Keratinocyte (primary cell): ENCODE measurements at regions not wholly inside any gene's neighbourhood (a gene's known extent, or its start where the extent isn't known, plus 50 kb on each side); places are given as distances from the start of the nearest gene placed in this dataset.

Source experiments
- DNase-seq: peaks from one replicate; pipeline ENCODE4 v3.0.0-alpha.2; 2011; ENCODE audit warnings: low read depth, missing footprints, low spot score
- FAIRE-seq: peaks from 2 replicates; lab custom pipeline; 2011; peaks lifted over from hg19 to GRCh38; lab: Jason Lieb, UNC
- H2AFZ ChIP-seq: 2 replicates; pipeline ENCODE4 v1.6.0; 2012; ENCODE audit warnings: low read length, control low read depth, inconsistent platforms; ENCODE audit not compliant: control insufficient read depth
- H3K27ac ChIP-seq: 2 replicates; pipeline ENCODE4 v1.5.1; 2011; ENCODE audit warnings: low read length; ENCODE audit not compliant: control insufficient read depth, insufficient read depth
- H3K27me3 ChIP-seq: 3 replicates; pipeline ENCODE4 v1.6.0; 2011; ENCODE audit warnings: low read length; ENCODE audit not compliant: control insufficient read depth, insufficient read depth; ENCODE audit errors: extremely low read depth
- H3K36me3 ChIP-seq, 2 experiments: 2 replicates in 1 of 2; 3 replicates in 1 of 2; pipeline ENCODE4 v1.5.1; 2011; ENCODE audit warnings: low read length in 2 of 2, mild to moderate bottlenecking in 1 of 2; ENCODE audit not compliant: control insufficient read depth in 2 of 2, insufficient read depth in 2 of 2; ENCODE audit errors: extremely low read depth in 1 of 2
- H3K4me1 ChIP-seq: 3 replicates; pipeline ENCODE4 v1.5.1; 2011; ENCODE audit warnings: low read length; ENCODE audit not compliant: control insufficient read depth, insufficient read depth; ENCODE audit errors: extremely low read depth
- H3K4me2 ChIP-seq: 3 replicates; pipeline ENCODE4 v1.6.0; 2011; ENCODE audit warnings: low read depth, low read length; ENCODE audit not compliant: control insufficient read depth, insufficient read depth; ENCODE audit errors: extremely low read depth
- H3K4me3 ChIP-seq, 3 experiments: fragments of 200-600 bp in 1 of 3; sonication (generic) in 1 of 3; 2 replicates in 2 of 3; 3 replicates in 1 of 3; pipeline ENCODE4 v1.5.1; 2011 to 2016; ENCODE audit warnings: low read length in 3 of 3, mild to moderate bottlenecking in 3 of 3, control low read depth in 2 of 3, inconsistent platforms in 1 of 3, low read depth in 1 of 3, mixed read lengths in 1 of 3, mixed run types in 1 of 3, moderate library complexity in 1 of 3; ENCODE audit not compliant: control insufficient read depth in 2 of 3, insufficient read depth in 2 of 3; ENCODE audit errors: extremely low read depth in 1 of 3
- H3K79me2 ChIP-seq: 2 replicates; pipeline ENCODE4 v1.6.0; 2012; ENCODE audit warnings: low read length; ENCODE audit not compliant: control insufficient read depth, insufficient read depth
- H3K9ac ChIP-seq: 3 replicates; pipeline ENCODE4 v1.6.0; 2011; ENCODE audit warnings: low read length; ENCODE audit not compliant: control insufficient read depth, insufficient read depth; ENCODE audit errors: extremely low read depth
- H3K9me1 ChIP-seq: 3 replicates; pipeline ENCODE4 v1.6.0; 2011; ENCODE audit warnings: low read length; ENCODE audit not compliant: control insufficient read depth, insufficient read depth; ENCODE audit errors: extremely low read depth
- H3K9me3 ChIP-seq: 2 replicates; pipeline ENCODE4 v1.5.1; 2012; ENCODE audit warnings: low read depth, low read length; ENCODE audit not compliant: control insufficient read depth
- H4K20me1 ChIP-seq: 3 replicates; pipeline ENCODE4 v1.6.0; 2011; ENCODE audit warnings: low read length; ENCODE audit not compliant: control insufficient read depth, insufficient read depth; ENCODE audit errors: extremely low read depth
- CTCF ChIP-seq, 3 experiments: IDR thresholded peaks in 1 of 3; conservative IDR thresholded peaks in 1 of 3; optimal IDR thresholded peaks in 1 of 3; 2 replicates in 2 of 3; 3 replicates in 1 of 3; pipeline versions ENCODE3 to v1.5.1; 2011; ENCODE audit warnings: low read length in 3 of 3, mild to moderate bottlenecking in 3 of 3, moderate library complexity in 2 of 3, control low read depth in 1 of 3, inconsistent platforms in 1 of 3; ENCODE audit not compliant: insufficient read depth in 2 of 3; ENCODE audit errors: extremely low read depth in 1 of 3
- EZH2 ChIP-seq: IDR thresholded peaks from one replicate; pipeline ENCODE4 v1.6.1; 2012; ENCODE audit warnings: inconsistent platforms, mild to moderate bottlenecking, low read length, moderate library complexity
- dilution Hi-C: fragments of 300-500 bp; cut with MboI; formaldehyde crosslinking; loops from one replicate; pipeline ENCODE4 v1.7.0; 2020; ENCODE audit warnings: low sequenced_read_pairs; ENCODE audit not compliant: extremely low pct_ligation_motif_present

- Histone ChIP-seq H3K79me2 (no peaks in the 10 kb centered on the region), H3K9ac (no peak overlapping the region), H3K4me1 (no peaks in the 10 kb centered on the region), H3K9me3 (no peaks in the 10 kb centered on the region), H3K4me3 (no peak overlapping the region), H4K20me1 (no peaks in the 10 kb centered on the region), H3K27me3 (peaks cover 4% of the 10 kb centered on the region), H3K36me3 (no peaks in the 10 kb centered on the region), H3K9me1 (no peaks in the 10 kb centered on the region), H2AFZ (no peak overlapping the region), H3K27ac (no peak overlapping the region), H3K4me2 (no peak overlapping the region)
- TF ChIP-seq EZH2 (no peak), CTCF (optimal IDR thresholded peaks at IDR 0.05 in 1 of 3, IDR thresholded peaks at IDR 0.05 in 1 of 3, conservative IDR thresholded peaks at IDR 0.05 in 1 of 3; ENCODE audit: extremely low read depth in 1 of 3, insufficient read depth in 2 of 3, low read length in 3 of 3) (no peak)
- no peak for FAIRE-seq
- dilution Hi-C loops, result no loop called here
- no peak for DNase-seq
Observed at GRCh38 chr3:72529081-72529480, 319.2 kb downstream of the SHQ1 start.

DNA sequence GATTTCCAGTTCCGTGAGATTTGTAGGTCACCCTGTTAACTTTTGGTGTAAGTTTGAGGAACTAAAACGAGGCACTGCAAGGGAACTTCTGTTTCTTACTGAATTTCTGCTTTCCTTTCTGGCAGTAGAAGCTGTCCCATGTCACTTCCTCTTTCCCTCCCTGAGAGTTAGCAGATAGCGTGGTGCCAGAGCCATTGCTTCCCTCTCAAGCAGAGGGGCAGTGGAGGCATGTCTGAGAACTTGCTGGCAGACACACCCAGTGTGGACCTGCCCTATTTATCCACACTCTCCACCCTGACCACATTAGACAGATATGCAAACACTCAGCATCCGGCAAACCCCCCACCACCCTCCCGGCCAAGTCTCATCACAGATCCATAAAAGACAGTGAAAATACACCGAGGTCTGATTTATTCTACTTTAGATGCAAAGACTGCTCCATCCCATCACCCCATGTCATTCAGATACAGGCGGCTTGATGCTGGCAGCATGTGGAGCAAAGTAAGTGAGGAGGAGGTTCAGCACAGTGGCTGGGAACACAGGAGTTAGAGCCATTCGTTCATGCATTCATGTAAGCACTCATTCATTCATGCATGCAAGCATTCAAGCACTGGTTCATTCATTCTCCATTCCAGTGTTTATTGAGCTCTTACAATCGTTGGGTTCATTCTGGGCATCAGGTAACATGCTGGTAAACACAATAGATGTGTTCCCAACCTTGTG is 324.7 kb downstream of the SHQ1 start:
- Histone ChIP-seq H3K9me1 (no peaks in the 10 kb centered on the region), H3K27ac (no peak overlapping the region), H4K20me1 (no peaks in the 10 kb centered on the region), H3K36me3 (no peaks in the 10 kb centered on the region), H3K79me2 (no peaks in the 10 kb centered on the region), H3K9me3 (no peaks in the 10 kb centered on the region), H3K4me1 (no peaks in the 10 kb centered on the region), H3K4me2 (no peak overlapping the region), H3K27me3 (no peaks in the 10 kb centered on the region), H3K4me3 (no peak overlapping the region), H3K9ac (no peak overlapping the region), H2AFZ (no peak overlapping the region)
- TF ChIP-seq EZH2 (no peak), CTCF (optimal IDR thresholded peaks at IDR 0.05 in 1 of 3, IDR thresholded peaks at IDR 0.05 in 1 of 3, conservative IDR thresholded peaks at IDR 0.05 in 1 of 3; ENCODE audit: extremely low read depth in 1 of 3, insufficient read depth in 2 of 3, low read length in 3 of 3) (no peak)
- dilution Hi-C loops, result no loop called here
- DNase-seq (no peak), FAIRE-seq (no peak)
